ENCODE measurements at regions not wholly inside any gene's neighbourhood (a gene's known extent, or its start where the extent isn't known, plus 50 kb on each side); places are given as distances from the start of the nearest gene placed in this dataset.

DNA sequence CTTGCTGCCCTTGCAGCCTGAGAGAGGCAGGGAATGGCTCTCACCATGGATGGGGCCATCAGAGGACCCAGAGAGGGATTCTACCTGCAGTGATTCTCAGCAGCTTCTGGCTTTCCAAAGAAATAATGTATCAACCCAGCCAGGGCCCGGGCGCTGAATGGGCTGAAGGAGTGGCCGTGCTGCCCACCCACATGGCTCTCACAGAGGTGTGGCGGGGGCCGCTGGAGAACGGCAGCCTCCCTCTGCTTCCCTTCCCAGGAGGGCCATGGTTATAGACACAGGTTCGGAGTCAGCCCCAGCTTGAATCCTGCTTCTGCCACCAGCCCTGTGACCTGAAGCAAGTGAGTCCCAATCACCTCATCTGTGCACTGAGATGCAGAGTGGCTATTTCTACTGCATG, 82.7 kb downstream of the THAP12 start:
- Histone ChIP-seq H3K4me2 (replicated peaks; ENCODE audit: low read depth, low read length, poor library complexity, severe bottlenecking) (no peak overlapping the region), H4K20me1 (ENCODE audit: control insufficient read depth, insufficient read depth, low read length, poor library complexity, severe bottlenecking) (no peaks in the 10 kb centered on the region), H3K27ac (ENCODE audit: low read length in 2 of 2) (no peak overlapping the region), H3K9ac (ENCODE audit: low read length) (no peak overlapping the region), H3K27me3 (replicated peaks in 1 of 4; ENCODE audit: control extremely low read depth in 1 of 4, control insufficient read depth in 3 of 4, insufficient read depth in 4 of 4, low read length in 3 of 4) (no peaks in the 10 kb centered on the region), H3K4me1 (ENCODE audit: control insufficient read depth in 2 of 2, insufficient read depth in 2 of 2, low read length in 2 of 2) (peaks cover 0 to 3% of the 10 kb centered on the region in 2 donors), H3K36me3 (replicated peaks in 1 of 2; ENCODE audit: control extremely low read depth in 1 of 2, control insufficient read depth in 1 of 2, extremely low read depth in 1 of 2, insufficient read depth in 2 of 2, low read length in 1 of 2) (no peaks in the 10 kb centered on the region), H3K9me3 (ENCODE audit: control extremely low read depth in 1 of 3, control insufficient read depth in 2 of 3, insufficient read depth in 1 of 3, low read length in 2 of 3) (no peaks in the 10 kb centered on the region), H2AFZ (ENCODE audit: insufficient read depth, low read depth, low read length, poor library complexity, severe bottlenecking) (no peak overlapping the region), H3K79me2 (ENCODE audit: control insufficient read depth, insufficient read depth, low read length) (no peaks in the 10 kb centered on the region), H3K4me3 (ENCODE audit: control extremely low read depth in 1 of 5, extremely low read depth in 1 of 5, insufficient read depth in 1 of 5, low read depth in 2 of 5, low read length in 4 of 5) (no peak overlapping the region)
- peaks cover 3% of the 10 kb centered on the region for H3K4me1 Mint-ChIP-seq
- TF ChIP-seq, protein P1, sequence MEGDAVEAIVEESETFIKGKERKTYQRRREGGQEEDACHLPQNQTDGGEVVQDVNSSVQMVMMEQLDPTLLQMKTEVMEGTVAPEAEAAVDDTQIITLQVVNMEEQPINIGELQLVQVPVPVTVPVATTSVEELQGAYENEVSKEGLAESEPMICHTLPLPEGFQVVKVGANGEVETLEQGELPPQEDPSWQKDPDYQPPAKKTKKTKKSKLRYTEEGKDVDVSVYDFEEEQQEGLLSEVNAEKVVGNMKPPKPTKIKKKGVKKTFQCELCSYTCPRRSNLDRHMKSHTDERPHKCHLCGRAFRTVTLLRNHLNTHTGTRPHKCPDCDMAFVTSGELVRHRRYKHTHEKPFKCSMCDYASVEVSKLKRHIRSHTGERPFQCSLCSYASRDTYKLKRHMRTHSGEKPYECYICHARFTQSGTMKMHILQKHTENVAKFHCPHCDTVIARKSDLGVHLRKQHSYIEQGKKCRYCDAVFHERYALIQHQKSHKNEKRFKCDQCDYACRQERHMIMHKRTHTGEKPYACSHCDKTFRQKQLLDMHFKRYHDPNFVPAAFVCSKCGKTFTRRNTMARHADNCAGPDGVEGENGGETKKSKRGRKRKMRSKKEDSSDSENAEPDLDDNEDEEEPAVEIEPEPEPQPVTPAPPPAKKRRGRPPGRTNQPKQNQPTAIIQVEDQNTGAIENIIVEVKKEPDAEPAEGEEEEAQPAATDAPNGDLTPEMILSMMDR (IDR thresholded peaks at IDR 0.05) = no peak
- TF ChIP-seq EZH2 (IDR thresholded peaks at IDR 0.05; ENCODE audit: borderline replicate concordance, insufficient read depth, low read depth, low read length, poor library complexity, severe bottlenecking) = no peak
- WGBS (ENCODE audit: insufficient coverage) = 98% methylated on average over 7 of the region's 7 CpGs
- ChIA-PET POLR2A (no interaction called here), CTCF (no interaction called here)
- intact Hi-C loops (cut with micrococcal nuclease) = no loop called here
- H3K9me3 Mint-ChIP-seq (ENCODE audit: insufficient read depth) = no peaks in the 10 kb centered on the region
- ATAC-seq (ENCODE audit: low read depth) (no peak), DNase-seq (no peak)
- no peak overlapping the region for H3K27ac Mint-ChIP-seq
- H3K27me3 Mint-ChIP-seq = peaks cover 8% of the 10 kb centered on the region
- no peak overlapping the region for H3K4me3 Mint-ChIP-seq

DNA sequence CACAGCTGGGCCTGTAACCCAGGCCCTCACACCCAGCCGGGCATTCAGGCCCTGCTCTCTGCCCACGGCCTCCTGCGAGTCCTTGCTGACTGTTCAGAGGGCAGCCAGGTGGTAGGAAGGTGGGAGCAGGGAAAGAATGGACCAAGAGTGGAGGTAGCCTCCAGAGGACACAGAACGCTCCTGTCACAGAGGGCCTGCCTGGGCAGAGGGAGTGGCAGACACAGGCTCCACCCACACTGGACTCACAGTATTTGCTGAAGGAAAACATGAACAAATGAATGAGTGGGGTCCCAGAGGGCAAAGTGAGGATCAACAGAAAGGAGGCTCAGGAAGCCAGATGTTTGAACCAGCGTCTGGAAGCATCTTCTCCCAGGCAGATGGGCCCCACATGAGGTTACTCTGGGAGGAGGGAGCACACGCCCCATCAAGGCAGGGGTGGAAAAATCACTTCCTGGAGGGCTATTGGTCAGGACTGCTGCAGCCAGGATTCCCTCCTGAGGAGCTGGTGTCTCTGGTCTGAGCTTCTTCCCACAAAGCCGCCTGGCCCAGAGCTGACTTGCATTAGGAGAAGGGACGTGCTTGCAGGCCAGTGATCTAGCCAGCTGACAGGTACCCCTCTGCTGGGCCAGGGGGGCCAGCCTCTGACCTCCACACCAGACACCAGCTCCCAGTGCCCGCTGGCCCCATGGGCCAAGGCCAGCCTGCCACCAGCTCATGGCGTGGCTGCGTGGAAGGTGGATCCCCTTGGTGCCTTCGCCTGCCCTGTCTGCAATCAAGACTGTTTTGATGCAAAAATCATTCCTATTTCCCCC, 84.0 kb downstream of the THAP12 start:
- WGBS (ENCODE audit: insufficient coverage) = 92% methylated on average over 9 of the region's 12 CpGs
- H3K9ac ChIP-seq (ENCODE audit: low read length) = no peak overlapping the region
- no peak overlapping the region for H3K4me2 ChIP-seq (replicated peaks; ENCODE audit: low read depth, low read length, poor library complexity, severe bottlenecking)
- ATAC-seq (ENCODE audit: low read depth) (no peak), DNase-seq (no peak)
- H3K79me2 ChIP-seq (ENCODE audit: control insufficient read depth, insufficient read depth, low read length) = no peaks in the 10 kb centered on the region
- POLR2A ChIA-PET = no interaction called here
- H3K27me3 ChIP-seq (replicated peaks in 1 of 4; ENCODE audit: control extremely low read depth in 1 of 4, control insufficient read depth in 3 of 4, insufficient read depth in 4 of 4, low read length in 3 of 4) = no peaks in the 10 kb centered on the region
- H3K4me3 ChIP-seq (ENCODE audit: control extremely low read depth in 1 of 5, extremely low read depth in 1 of 5, insufficient read depth in 1 of 5, low read depth in 2 of 5, low read length in 4 of 5) = no peak overlapping the region
- H3K4me3 Mint-ChIP-seq = no peak overlapping the region
- no peaks in the 10 kb centered on the region for H4K20me1 ChIP-seq (ENCODE audit: control insufficient read depth, insufficient read depth, low read length, poor library complexity, severe bottlenecking)
- no peak for TF ChIP-seq EZH2 (IDR thresholded peaks at IDR 0.05; ENCODE audit: borderline replicate concordance, insufficient read depth, low read depth, low read length, poor library complexity, severe bottlenecking)
- TF ChIP-seq, protein P1 (IDR thresholded peaks at IDR 0.05) = no peak
- peaks cover 0 to 7% (median 5%) of the 10 kb centered on the region in 3 donors for H3K9me3 ChIP-seq (ENCODE audit: control extremely low read depth in 1 of 3, control insufficient read depth in 2 of 3, insufficient read depth in 1 of 3, low read length in 2 of 3)
- peaks cover 13 to 16% of the 10 kb centered on the region in 2 donors for H3K4me1 ChIP-seq (ENCODE audit: control insufficient read depth in 2 of 2, insufficient read depth in 2 of 2, low read length in 2 of 2)
- intact Hi-C loops (cut with micrococcal nuclease) = no loop called here
- no peaks in the 10 kb centered on the region for H3K36me3 ChIP-seq (replicated peaks in 1 of 2; ENCODE audit: control extremely low read depth in 1 of 2, control insufficient read depth in 1 of 2, extremely low read depth in 1 of 2, insufficient read depth in 2 of 2, low read length in 1 of 2)
- H3K27me3 Mint-ChIP-seq = peaks cover 4% of the 10 kb centered on the region
- H3K27ac ChIP-seq (ENCODE audit: low read length in 2 of 2) = no peak overlapping the region
- no peak overlapping the region for H3K27ac Mint-ChIP-seq
- H3K9me3 Mint-ChIP-seq (ENCODE audit: insufficient read depth) = no peaks in the 10 kb centered on the region
- CTCF ChIA-PET = interaction anchor here (0.6 kb wide), 1 partner anchor 276 kb away, joined by 3 read pairs; no protein-coding TSS in a partner anchor
- H2AFZ ChIP-seq (ENCODE audit: insufficient read depth, low read depth, low read length, poor library complexity, severe bottlenecking) = no peak overlapping the region
- peaks cover 15% of the 10 kb centered on the region for H3K4me1 Mint-ChIP-seq
